HepG2 (cell line): ENCODE measurements at regions not wholly inside any gene's neighbourhood (a gene's known extent, or its start where the extent isn't known, plus 50 kb on each side); places are given as distances from the start of the nearest gene placed in this dataset.

Experiments used
- ELF3 ChIP-seq: IDR thresholded peaks from 2 replicates; pipeline ENCODE4 v1.6.1; 2016; ENCODE audit warnings: missing genetic modification reagents, missing compliant biosample characterization
- EP300 ChIP-seq, 3 experiments: sonication (generic) in 1 of 3; formaldehyde crosslinking in 1 of 3; IDR thresholded peaks; 2 replicates each; pipeline versions ENCODE4 v1.5.1 to v1.6.1; 2011 to 2020; ENCODE audit warnings: low read depth in 2 of 3, low read length in 2 of 3, borderline replicate concordance in 1 of 3, improper control_type of control experiment in 1 of 3, mild to moderate bottlenecking in 1 of 3, missing genetic modification reagents in 1 of 3, moderate library complexity in 1 of 3
- FOSL1 ChIP-seq: sonication (generic); formaldehyde crosslinking; IDR thresholded peaks from 2 replicates; pipeline ENCODE4 v1.9.0; 2021; ENCODE audit warnings: missing genetic modification reagents, borderline replicate concordance
- JUN ChIP-seq: sonication (generic); formaldehyde crosslinking; IDR thresholded peaks from 2 replicates; pipeline ENCODE4 v1.4.0; 2020; ENCODE audit warnings: mild to moderate bottlenecking, missing genetic modification reagents
- POLR2G ChIP-seq: fragments of 200-400 bp; formaldehyde crosslinking; IDR thresholded peaks from 2 replicates; pipeline ENCODE4 v1.6.1; 2018; ENCODE audit warnings: mild to moderate bottlenecking, low read depth, low read length, moderate library complexity
- SMC3 ChIP-seq: IDR thresholded peaks from 2 replicates; pipeline ENCODE4 v1.6.1; 2011; ENCODE audit warnings: low read length, improper control_type of control experiment
- TCF12 ChIP-seq, 2 experiments: fragments of 450-650 bp in 1 of 2; sonication (generic) in 1 of 2; formaldehyde crosslinking in 1 of 2; IDR thresholded peaks; 2 replicates each; pipeline versions ENCODE4 v1.6.1 to v1.8.0; 2017 to 2022; ENCODE audit warnings: antibody characterized with exemption in 1 of 2, mild to moderate bottlenecking in 1 of 2, missing genetic modification reagents in 1 of 2, moderate library complexity in 1 of 2
- TOPORS ChIP-seq: sonication (generic); formaldehyde crosslinking; IDR thresholded peaks from 2 replicates; pipeline ENCODE4 v1.8.0; 2023; ENCODE audit warnings: mild to moderate bottlenecking, missing genetic modification reagents
- TRIM24 ChIP-seq: sonication (generic); formaldehyde crosslinking; IDR thresholded peaks from 2 replicates; pipeline ENCODE4 v1.8.0; 2022; ENCODE audit warnings: mild to moderate bottlenecking, missing genetic modification reagents
- TF ChIP-seq, protein P1 (sequence below), 2 experiments: IDR thresholded peaks; 2 replicates each; pipeline ENCODE4 v1.6.1; 2011 to 2012; ENCODE audit warnings: low read length in 2 of 2, borderline replicate concordance in 1 of 2, low read depth in 1 of 2, mild to moderate bottlenecking in 1 of 2, moderate library complexity in 1 of 2
- TF ChIP-seq, protein P2 (sequence below): sonication (generic); formaldehyde crosslinking; IDR thresholded peaks from 2 replicates; pipeline ENCODE4 v1.4.0; 2020; ENCODE audit warnings: missing genetic modification reagents, borderline replicate concordance
- TF ChIP-seq, protein P3 (sequence below): sonication (generic); formaldehyde crosslinking; IDR thresholded peaks from 2 replicates; pipeline ENCODE4 v1.5.0; 2020; ENCODE audit warnings: mild to moderate bottlenecking, missing genetic modification reagents, moderate library complexity

DNA sequence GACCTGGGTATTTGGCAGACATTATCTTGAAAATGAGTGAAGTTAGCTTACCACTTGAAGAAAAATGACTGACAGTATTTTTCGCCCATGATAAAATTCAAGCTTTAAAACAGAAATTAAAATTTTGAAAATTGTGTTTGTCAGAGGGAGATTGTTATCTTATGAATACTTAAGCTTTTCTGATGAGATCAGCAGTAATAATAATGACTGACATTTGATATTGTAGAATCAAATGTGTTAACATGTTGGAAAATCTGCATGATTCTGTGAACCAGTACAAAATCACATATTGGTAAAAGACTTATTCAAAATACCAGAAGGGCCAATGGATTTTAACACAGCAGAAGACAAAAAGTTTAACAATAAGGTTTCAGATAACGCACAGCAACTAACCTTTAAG is 94.0 kb downstream of the MSX2 start:
- TF ChIP-seq, protein P1, sequence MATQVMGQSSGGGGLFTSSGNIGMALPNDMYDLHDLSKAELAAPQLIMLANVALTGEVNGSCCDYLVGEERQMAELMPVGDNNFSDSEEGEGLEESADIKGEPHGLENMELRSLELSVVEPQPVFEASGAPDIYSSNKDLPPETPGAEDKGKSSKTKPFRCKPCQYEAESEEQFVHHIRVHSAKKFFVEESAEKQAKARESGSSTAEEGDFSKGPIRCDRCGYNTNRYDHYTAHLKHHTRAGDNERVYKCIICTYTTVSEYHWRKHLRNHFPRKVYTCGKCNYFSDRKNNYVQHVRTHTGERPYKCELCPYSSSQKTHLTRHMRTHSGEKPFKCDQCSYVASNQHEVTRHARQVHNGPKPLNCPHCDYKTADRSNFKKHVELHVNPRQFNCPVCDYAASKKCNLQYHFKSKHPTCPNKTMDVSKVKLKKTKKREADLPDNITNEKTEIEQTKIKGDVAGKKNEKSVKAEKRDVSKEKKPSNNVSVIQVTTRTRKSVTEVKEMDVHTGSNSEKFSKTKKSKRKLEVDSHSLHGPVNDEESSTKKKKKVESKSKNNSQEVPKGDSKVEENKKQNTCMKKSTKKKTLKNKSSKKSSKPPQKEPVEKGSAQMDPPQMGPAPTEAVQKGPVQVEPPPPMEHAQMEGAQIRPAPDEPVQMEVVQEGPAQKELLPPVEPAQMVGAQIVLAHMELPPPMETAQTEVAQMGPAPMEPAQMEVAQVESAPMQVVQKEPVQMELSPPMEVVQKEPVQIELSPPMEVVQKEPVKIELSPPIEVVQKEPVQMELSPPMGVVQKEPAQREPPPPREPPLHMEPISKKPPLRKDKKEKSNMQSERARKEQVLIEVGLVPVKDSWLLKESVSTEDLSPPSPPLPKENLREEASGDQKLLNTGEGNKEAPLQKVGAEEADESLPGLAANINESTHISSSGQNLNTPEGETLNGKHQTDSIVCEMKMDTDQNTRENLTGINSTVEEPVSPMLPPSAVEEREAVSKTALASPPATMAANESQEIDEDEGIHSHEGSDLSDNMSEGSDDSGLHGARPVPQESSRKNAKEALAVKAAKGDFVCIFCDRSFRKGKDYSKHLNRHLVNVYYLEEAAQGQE (IDR thresholded peaks at IDR 0.05; ENCODE audit: borderline replicate concordance in 1 of 2, low read depth in 1 of 2, low read length in 2 of 2) = no peak
- TF ChIP-seq, protein P2, sequence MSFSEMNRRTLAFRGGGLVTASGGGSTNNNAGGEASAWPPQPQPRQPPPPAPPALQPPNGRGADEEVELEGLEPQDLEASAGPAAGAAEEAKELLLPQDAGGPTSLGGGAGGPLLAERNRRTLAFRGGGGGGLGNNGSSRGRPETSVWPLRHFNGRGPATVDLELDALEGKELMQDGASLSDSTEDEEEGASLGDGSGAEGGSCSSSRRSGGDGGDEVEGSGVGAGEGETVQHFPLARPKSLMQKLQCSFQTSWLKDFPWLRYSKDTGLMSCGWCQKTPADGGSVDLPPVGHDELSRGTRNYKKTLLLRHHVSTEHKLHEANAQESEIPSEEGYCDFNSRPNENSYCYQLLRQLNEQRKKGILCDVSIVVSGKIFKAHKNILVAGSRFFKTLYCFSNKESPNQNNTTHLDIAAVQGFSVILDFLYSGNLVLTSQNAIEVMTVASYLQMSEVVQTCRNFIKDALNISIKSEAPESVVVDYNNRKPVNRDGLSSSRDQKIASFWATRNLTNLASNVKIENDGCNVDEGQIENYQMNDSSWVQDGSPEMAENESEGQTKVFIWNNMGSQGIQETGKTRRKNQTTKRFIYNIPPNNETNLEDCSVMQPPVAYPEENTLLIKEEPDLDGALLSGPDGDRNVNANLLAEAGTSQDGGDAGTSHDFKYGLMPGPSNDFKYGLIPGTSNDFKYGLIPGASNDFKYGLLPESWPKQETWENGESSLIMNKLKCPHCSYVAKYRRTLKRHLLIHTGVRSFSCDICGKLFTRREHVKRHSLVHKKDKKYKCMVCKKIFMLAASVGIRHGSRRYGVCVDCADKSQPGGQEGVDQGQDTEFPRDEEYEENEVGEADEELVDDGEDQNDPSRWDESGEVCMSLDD = no peak
- TF ChIP-seq, protein P3, sequence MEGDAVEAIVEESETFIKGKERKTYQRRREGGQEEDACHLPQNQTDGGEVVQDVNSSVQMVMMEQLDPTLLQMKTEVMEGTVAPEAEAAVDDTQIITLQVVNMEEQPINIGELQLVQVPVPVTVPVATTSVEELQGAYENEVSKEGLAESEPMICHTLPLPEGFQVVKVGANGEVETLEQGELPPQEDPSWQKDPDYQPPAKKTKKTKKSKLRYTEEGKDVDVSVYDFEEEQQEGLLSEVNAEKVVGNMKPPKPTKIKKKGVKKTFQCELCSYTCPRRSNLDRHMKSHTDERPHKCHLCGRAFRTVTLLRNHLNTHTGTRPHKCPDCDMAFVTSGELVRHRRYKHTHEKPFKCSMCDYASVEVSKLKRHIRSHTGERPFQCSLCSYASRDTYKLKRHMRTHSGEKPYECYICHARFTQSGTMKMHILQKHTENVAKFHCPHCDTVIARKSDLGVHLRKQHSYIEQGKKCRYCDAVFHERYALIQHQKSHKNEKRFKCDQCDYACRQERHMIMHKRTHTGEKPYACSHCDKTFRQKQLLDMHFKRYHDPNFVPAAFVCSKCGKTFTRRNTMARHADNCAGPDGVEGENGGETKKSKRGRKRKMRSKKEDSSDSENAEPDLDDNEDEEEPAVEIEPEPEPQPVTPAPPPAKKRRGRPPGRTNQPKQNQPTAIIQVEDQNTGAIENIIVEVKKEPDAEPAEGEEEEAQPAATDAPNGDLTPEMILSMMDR (CRISPR knock-in tag) = no peak
- TF ChIP-seq TCF12 (IDR thresholded peaks at IDR 0.05) (no peak), TCF12 (CRISPR knock-in tag; IDR thresholded peaks at IDR 0.05) (no peak), ELF3 (CRISPR knock-in tag) (no peak), FOSL1 (CRISPR knock-in tag) (no peak), POLR2G (no peak), TRIM24 (CRISPR knock-in tag) (no peak), JUN (CRISPR knock-in tag) (no peak), SMC3 (no peak), TOPORS (CRISPR knock-in tag) (no peak), EP300 (IDR thresholded peaks at IDR 0.05; ENCODE audit: low read depth in 2 of 2, low read length in 2 of 2) (no peak), EP300 (CRISPR knock-in tag; IDR thresholded peaks at IDR 0.05; ENCODE audit: borderline replicate concordance) (no peak)
